Bone marrow (tissue), 2 donors: ENCODE measurements at regions not wholly inside any gene's neighbourhood (a gene's known extent, or its start where the extent isn't known, plus 50 kb on each side); places are given as distances from the start of the nearest gene placed in this dataset.

Source experiments
- DNase-seq, 2 donors: peaks; one replicate each; lab custom pipeline; 2025; lab: John Stamatoyannopoulos, UW

DNA sequence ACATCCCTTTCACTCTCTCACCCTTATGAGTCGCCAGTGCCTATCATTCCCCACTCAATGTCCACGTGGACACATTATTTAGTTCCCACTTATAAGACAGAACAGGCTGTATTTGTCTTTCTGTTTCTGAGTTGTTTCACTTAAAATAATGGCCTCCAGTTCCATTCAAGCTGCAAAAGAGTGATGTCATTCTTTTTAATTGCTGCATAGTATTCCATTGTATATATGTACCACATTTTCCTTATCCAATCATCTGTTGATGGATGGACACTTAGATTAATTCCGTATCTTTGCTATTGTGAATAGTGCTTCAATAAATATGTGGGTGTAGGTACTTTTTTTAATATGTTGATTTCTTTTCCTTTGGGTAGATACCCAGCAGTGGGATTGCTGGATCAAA lies 79.1 kb downstream of the ZNF365 start:
- DNase-seq, result no peak

- no peak for DNase-seq
These were observed 80.7 kb downstream of the ZNF365 start for GRCh38 chr10:62454687-62455397.

DNA sequence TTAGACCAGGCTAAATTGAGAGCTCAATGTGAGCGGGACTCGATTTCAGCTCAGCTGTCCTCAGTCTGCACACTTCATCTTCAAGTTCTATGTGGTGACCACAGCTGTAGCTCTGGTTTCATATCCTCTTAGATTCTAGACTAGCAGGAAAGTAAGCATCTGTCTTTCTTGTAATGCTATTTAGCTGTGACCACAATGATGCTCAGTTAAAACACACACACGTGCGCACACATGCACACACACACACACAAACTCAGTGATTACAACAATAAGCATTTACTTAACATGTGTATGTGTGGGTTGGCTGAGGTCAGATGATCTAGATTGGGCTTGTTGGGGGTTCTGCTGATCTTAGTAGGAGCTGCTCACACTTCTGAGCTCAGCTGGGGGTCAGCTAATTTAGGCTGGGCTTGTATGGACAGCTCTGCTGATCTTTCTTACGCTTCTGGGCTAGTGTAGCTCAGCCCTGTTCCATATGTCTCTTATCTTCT lies 82.5 kb downstream of the ZNF365 start:
- DNase-seq, result no peak

- DNase-seq, result no peak
These were observed 83.0 kb downstream of the ZNF365 start for GRCh38 chr10:62457196-62457595.

DNA sequence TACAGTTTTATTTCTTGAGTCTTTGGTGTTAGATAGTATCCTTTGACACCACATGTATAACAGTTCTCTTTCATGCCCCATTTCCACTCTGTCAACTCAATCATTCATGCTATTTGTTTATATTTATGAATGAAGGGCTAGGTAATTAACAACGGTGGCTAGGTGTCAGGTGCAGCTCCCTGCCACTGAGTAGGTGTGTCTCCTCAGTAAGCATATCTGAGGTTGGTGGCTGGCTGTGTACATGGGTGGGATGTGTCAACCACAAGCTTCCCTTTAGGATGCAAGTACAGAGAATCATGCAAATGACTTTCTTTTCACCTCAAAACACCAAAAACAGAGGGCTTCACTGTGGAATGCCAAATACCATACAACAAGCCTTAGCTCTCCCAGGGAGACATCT lies 83.4 kb downstream of the ZNF365 start:
- no peak for DNase-seq

DNA sequence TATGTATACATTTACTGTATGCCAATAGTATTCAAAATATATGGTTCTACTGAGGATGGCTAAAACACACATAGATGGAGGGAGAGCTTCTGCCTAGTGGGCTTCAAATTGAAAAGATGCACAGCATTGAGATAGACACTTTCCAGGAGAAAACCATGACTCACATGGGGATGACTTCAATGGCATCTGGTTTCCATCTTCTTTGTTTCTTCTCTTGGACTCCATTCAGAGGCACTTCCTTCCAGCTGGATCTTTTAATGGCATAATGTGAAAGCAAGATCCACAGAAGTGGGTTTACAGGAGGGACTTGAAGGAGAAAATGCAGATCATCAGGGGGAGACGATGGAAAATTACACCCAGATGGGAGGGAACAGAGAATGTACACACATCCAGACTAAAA lies 84.9 kb downstream of the ZNF365 start:
- DNase-seq, result no peak

GRCh38 chr10:62459500-62459899 lies 85.3 kb downstream of the ZNF365 start:
- no peak for DNase-seq

DNA sequence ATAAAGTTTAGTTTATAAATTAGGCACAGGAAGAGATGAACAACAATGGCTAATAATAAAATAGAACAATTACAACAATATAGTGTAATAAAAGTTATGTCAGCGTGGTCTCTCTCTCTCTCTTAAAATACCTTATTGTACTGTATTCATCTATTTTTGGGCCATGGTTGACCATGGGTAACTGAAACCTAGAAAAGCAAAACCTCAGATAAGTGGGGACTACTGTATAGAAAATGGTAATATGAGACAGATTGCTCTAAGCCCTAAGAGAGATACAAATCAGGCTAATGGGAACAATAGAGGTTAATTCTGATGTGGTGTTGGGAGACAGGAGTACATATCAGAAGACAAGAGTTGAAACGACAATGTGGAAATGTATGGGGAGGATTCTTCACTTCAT lies 86.2 kb downstream of the ZNF365 start:
- no peak for DNase-seq

- no peak for DNase-seq
These were observed 87.0 kb downstream of the ZNF365 start for GRCh38 chr10:62461120-62461519.

DNA sequence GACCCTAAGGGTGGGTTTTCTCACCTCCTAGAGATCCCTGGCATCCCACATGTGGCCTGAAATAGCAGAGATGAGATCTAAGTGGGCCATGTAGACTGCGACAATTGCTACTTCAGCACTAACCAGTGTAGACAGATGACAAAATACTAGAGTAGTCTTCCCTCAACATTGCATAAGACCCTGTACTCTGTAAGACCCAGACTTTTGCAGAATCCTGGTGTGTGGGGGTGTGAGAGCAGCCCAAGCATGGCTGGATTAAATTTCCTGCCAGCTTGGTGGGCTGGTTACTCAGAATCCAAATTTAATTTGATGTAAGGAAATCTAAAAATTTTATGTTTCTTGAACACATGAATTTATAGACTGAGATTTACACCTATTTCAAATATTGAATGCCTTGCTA lies 88.3 kb downstream of the ZNF365 start:
- DNase-seq, result no peak

DNA sequence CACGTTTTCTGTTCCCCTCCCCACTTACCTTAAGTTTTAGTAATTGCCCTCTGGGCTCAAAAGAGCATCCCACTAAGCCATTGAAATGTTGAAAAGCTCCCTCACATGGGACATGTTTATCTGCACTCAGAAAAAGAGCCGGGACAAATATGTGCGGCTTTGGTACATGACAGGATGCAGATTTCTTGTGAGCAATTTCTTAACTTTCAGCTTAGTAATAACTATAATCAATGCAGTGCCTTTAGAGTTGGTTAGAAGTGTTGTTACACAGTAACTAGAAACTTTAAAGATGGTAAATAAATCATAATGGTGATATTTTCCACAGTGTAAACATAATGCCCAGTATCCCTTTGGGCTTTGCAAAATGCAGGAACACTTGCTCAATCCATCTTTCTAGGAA lies 89.2 kb downstream of the ZNF365 start:
- no peak for DNase-seq

GRCh38 chr10:62464308-62464707 lies 90.1 kb downstream of the ZNF365 start:
- no peak for DNase-seq

GRCh38 chr10:62466590-62466989 lies 92.4 kb downstream of the ZNF365 start:
- DNase-seq, result no peak

DNA sequence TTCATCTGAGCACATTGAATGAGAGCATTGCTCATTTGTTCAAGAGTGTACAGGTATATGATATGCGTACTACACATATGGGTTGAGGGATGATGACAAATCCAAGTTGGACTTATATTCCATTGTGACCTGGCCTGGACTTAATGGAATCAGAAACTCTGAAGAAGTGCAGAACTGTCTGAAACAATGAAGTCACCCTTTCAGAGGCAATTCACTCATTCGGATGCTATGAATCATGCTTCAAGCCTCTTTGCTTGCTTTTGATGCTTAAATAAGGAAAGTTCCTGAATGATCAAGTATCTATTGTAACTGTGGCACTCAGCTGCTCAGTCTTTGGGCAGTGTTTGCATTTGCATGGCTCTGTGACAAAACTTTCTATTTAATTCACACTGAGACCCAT lies 93.4 kb downstream of the ZNF365 start:
- DNase-seq, result no peak

- no peak for DNase-seq
These were observed 97.5 kb downstream of the ZNF365 start for GRCh38 chr10:62471711-62472110.

- no peak for DNase-seq
These were observed 99.1 kb downstream of the ZNF365 start for GRCh38 chr10:62473241-62473640.

DNA sequence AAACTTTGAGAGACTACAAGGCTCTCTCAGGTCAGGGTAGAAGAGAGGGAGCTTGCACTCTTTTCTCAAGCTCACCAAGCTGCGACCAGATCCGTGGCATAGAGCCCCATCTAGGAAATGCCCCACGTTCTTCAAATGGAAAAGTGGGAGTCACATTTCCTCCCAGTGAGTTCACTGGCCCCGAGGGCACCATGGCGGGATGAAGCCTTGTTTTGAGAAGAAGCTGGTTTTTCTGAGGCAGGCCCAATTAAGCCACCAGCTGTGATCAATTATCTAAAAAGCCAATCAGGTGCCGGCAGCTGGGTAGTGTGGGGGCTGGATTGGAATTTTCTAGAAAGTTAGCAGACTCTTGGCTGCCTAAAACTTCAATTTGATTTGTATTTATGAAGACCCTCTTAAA lies 101.4 kb downstream of the ZNF365 start:
- no peak for DNase-seq

DNA sequence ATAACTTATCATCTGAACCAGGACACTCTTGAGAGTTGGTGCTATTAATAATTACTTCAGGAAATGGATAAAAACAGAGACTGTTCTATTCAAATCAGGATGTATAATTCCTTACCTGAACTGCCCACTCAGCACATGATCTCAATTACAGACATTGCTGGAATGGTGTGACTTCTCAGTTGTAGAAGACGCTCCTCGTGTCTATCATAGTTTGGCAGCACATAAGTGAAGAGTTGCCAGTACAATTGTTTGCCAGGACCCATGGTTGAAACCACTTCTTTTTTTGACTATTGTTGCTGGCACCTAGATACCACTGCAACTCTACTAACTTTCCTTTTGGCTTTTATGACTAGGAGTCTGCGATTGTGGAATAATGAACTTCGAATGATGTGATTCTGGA lies 105.4 kb downstream of the ZNF365 start:
- no peak for DNase-seq

DNA sequence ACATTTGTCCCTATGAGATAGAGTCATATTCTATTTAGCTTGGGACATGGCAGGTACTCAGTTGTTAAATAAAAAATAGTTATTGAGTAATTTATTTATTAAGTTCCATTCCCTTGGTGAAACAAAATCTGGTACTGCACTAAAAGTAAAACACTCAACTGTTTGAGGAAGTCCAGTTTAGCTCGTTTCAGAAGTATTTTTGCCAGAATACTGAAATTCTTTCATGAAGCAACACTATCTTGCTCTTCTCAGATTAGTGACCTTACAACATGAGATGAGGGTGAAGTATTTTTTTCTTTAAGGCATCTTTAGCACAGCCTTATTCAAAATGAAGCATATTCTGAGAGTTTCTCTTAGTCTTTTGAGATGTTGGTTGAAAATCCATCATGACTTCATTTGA lies 106.0 kb downstream of the ZNF365 start:
- no peak for DNase-seq

GRCh38 chr10:62482581-62482980 lies 108.4 kb downstream of the ZNF365 start:
- DNase-seq, result no peak

- no peak for DNase-seq
These were observed 117.4 kb downstream of the ZNF365 start for GRCh38 chr10:62491597-62491996.

- no peak for DNase-seq
These were observed 118.1 kb downstream of the ZNF365 start for GRCh38 chr10:62492012-62492869.

- no peak for DNase-seq
These were observed 118.7 kb downstream of the ZNF365 start for GRCh38 chr10:62492870-62493180.

- no peak for DNase-seq
These were observed 122.8 kb downstream of the ZNF365 start for GRCh38 chr10:62496925-62497324.
